Stimulated activated CD8-positive, alpha-beta memory T cell treated with anti-CD3 and anti-CD28 coated beads, Interleukin-2, amount 100 ng/mL, for 48 hours (primary cell): ENCODE measurements at regions not wholly inside any gene's neighbourhood (a gene's known extent, or its start where the extent isn't known, plus 50 kb on each side); places are given as distances from the start of the nearest gene placed in this dataset.

Source experiments
- DNase-seq, 2 donors: peaks; one replicate each; pipeline ENCODE4 v3.0.0-alpha.2; 2020; ENCODE audit warnings: low read depth in 2 of 2

GRCh38 chr9:107760469-107761242 is 271.1 kb upstream of the KLF4 start:
- no peak for DNase-seq

GRCh38 chr9:107759823-107760166 is 270.2 kb upstream of the KLF4 start:
- no peak for DNase-seq

GRCh38 chr9:107759009-107759822 is 269.6 kb upstream of the KLF4 start:
- no peak for DNase-seq

DNA sequence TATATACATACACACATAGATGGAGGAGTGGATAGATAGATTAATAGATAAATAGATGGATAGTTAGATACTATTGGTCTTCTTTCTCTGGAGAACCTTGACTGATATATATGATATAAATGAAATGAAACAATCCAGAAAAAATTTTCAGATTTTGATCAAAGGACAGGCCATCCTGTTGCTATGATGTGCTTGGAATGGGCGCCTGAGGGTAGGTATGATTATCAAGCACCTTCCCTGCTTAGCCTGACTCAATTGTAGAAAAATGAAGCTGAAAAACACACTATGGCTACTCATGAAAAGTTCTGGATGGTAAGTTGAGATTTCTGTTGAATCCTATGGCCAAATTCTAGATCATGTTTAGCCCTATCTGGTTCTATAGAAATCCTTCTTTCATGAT is 266.5 kb upstream of the KLF4 start:
- no peak for DNase-seq

- no peak for DNase-seq
These were observed 265.7 kb upstream of the KLF4 start for GRCh38 chr9:107755246-107755645.

DNA sequence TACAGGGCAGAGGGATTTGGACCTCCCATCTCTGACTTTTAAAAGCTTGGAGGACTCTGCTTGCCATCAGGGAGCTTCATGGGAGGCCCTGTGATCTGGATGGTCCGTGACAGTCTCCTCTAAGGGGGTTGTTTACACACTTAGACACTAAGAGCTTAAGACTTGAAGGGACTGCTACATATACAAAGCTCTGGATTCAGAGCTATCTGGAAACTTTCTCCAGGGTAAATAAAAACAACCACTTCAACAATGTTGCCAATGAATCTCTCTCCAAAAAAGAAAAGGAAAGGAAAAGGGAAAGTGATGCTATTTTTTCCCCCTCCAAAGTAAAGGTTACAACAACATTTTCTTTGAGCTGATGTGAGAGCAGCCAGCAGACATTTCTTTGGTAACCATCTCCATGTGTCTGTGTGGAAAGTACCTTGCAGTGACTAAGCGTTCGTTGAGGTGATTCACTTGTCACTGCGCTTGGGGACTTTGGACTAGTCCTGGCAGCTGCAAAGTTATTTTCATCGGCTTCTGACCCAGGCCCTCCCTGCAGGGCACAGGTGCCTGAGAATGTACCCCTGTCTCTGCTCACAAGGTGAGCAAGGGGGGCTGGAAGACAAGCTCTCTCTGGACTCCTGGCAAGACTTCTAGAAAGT is 262.1 kb upstream of the KLF4 start:
- DNase-seq, result no peak

DNA sequence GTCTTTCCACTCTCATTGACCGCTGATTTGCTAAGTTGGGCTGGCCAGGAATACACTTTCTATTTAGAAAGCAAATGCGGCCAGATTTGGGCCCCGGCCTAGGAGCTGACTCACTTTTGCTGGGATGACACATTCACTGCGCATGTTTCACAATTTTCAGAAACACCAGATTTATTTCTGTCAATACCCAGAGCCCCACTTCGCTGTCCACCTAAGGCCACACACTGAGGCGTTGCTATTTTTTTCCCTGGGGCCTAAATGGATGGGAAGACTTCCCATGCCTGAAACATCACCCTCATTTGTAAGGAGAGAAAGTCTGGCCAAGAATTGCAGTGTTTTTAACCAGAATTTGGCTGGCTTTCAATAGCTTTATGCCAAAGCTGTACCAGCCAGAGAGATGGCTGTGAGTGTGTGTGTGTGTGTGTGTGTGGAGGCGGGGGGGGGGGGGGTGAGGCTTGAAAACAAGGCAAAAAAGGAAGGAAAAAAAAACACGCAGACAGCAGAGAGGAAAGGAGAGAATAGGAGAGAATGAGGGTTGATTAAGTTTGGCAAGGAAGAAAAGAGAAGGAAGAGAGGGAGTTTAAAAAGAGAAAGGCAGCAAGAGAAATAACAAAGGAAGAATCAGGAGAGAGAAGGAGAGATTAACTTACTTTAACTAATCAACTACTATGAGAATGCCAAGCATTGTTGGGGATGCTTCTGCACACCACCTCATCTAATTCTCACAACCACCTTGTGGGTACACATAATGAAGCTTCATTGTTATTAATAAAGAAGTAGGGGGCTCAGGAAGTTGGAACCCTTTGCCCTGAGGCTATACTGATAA is 261.4 kb upstream of the KLF4 start:
- no peak for DNase-seq

DNA sequence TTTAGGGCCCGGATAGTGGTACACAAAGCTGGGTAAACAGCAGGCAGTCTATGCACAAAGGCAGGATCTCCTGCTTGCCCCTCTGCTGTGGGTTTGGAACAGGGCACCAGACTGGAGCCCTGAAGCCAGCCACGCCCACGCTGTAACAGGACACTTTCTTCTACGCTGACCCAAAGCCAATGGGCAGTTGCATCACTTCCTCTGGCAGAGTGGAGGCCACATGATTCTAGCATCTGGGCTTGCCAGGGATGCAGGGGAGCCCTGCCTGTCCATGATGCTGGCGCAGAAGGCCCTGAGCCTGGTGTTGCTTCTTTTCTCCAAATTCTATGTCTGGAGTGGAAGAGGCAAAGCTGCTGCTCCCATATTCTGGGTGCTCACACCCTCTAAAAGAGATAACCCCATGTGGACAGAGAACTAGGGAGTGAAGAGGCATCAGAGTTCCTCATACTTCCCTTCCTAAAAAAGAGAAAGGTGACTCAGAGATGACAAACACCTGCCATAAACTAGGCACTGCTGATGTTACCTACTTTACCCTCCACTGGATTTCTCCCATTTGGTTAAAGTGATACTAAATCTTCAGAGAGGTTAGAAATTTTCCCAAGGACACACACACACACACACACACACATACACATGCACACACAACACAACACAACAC is 260.3 kb upstream of the KLF4 start:
- no peak for DNase-seq

- DNase-seq, result no peak
These were observed 255.3 kb upstream of the KLF4 start for GRCh38 chr9:107744873-107745272.

DNA sequence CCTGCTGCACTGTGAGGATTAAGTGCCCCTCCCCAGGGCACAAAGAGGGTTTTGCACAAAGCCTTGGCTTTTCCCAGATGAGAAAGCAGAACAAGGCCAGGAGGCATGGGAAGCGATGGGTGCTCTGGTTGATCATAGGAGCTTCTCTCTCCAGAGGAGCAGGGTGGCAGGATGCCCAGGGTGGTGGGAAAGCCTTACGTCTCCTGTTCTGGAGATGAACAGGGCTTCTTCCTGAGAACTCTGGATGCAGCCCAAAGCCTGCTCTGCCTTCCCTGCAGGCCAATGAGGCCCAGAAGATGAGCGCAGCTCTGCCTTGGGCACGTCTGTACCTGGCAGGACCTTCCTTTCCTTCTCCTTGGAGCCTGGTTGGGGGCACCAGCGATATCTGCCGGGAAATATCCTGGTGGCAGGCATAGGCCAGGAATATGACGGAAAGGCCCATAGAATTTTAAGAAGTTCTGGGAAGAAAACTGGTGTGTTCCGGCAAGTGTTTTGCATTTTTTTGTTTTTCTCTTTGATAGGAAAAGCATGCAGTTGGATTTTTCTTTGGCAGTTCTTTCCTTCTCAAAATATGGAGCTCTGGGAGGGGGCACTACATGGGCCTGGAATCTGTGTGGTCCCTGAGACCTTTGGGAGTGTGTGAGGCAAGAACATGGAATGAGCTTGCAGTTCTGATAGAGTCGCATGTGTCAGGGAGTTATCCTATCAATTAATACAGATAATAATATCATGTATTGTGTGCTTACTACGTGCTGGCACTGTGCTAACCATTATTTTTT is 253.2 kb upstream of the KLF4 start:
- DNase-seq, result no peak

DNA sequence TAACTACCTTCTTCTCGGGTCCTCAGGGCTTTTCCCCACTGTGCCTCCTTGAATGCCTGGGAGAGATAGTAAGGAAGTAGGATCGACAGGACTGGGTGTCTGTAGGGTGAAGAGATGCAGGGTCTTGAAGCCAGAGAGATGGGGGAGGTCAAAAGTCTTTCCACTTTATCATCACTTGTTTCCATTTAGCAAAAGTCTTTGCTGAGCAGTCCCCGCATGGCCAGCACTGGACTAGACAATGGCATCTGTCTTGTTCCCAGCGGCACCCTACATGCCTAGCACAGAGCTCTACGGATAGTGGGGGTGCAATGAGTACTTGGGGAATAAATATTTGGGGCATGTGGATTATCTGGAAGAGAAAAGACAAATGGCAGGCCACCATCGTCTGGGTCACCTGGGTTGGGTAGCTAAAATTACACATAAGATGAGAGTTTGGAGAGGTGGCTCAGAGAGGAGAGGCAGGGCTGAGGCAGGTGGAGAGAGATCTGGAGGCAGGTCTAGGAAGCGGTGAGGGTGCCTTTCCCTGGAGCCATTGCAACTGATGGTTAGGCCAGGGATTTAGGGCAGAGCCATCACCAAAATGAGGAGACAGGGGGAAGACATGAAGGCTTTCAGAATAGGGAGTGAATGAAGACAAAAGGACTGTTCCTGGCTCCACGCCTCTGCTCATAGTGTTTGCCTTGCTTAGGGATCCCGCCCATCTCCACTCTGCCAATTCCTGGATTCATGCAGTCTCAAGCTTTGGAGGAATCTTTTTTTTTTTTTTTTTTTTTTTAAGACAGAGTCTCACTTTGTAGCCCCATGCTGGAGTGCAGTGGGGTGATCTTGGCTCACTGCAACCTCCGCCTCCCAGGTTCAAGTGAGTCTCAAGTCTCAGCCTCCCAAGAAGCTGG is 250.8 kb upstream of the KLF4 start:
- DNase-seq, result no peak

GRCh38 chr9:107739601-107740082 is 250.1 kb upstream of the KLF4 start:
- DNase-seq, result no peak

DNA sequence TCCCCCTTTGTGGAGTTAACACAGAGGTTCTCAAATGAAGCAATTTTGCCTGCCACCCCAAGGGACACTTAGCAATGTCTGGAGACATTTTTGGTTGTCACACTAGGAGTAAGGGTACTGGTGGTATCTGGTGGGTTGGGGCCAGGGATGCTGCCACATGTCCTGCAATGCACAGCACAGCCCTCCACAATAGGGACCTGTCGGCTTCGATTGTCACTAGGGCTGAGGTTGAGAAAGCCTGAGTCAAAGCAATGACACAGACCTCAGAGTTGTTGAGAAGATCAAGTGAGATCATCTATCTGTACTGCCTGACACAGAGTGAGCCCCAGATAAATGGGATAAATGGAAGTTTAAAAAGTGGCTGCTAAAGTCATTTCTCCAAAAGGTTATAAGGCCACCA is 249.2 kb upstream of the KLF4 start:
- DNase-seq, result no peak

GRCh38 chr9:107737987-107738743 is 248.6 kb upstream of the KLF4 start:
- DNase-seq, result no peak

GRCh38 chr9:107737610-107737986 is 248.0 kb upstream of the KLF4 start:
- DNase-seq, result no peak

DNA sequence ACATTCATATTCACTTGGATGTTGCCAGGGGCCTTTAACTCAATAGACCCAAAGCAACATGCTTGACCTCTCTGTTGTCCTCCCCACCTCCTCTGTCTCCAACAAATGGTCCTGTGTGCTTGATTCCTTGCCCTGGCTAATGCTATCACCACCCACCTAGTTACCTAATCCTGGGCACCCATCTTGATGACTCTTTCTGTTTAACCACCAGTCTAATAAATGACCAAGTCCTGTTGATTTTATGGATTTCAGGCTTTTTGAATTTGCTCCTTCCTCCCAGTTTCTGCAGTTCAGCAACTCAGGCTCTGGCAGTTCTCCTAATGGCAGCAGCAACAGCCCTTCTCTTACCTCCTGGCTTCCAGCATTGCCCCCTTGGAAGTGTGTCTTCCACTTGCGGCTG is 246.3 kb upstream of the KLF4 start:
- DNase-seq, result no peak

GRCh38 chr9:107734256-107735013 is 244.9 kb upstream of the KLF4 start:
- no peak for DNase-seq

- no peak for DNase-seq
These were observed 243.9 kb upstream of the KLF4 start for GRCh38 chr9:107733523-107733894.
